GM12892 (cell line): ENCODE measurements at regions not wholly inside any gene's neighbourhood (a gene's known extent, or its start where the extent isn't known, plus 50 kb on each side); places are given as distances from the start of the nearest gene placed in this dataset.

ENCODE experiments used
- POLR2A ChIP-seq: IDR thresholded peaks from 2 replicates; pipeline ENCODE4 v1.6.1; 2011; ENCODE audit warnings: low read depth, low read length, control low read depth
- POLR2AphosphoS5 ChIP-seq: IDR thresholded peaks from 2 replicates; pipeline ENCODE4 v1.6.1; 2011; ENCODE audit warnings: low read depth, low read length, control low read depth
- TAF1 ChIP-seq: IDR thresholded peaks from 2 replicates; pipeline ENCODE4 v1.6.1; 2011; ENCODE audit warnings: low read depth, mild to moderate bottlenecking, control low read depth, low read length, borderline replicate concordance

- no peak for TF ChIP-seq POLR2AphosphoS5
- TF ChIP-seq POLR2A: no peak
- TF ChIP-seq TAF1: no peak
Observed at GRCh38 chr15:92268900-92269299, 124.8 kb upstream of the ST8SIA2 start.
